PC-3 (cell line): ENCODE measurements at regions not wholly inside any gene's neighbourhood (a gene's known extent, or its start where the extent isn't known, plus 50 kb on each side); places are given as distances from the start of the nearest gene placed in this dataset.

Experiments used
- ATAC-seq: fragments of 200-7000 bp; cut with Tn5 transposase; 2 replicates; pipeline ENCODE4 v1.9.1; 2020; ENCODE audit warnings: mild to moderate bottlenecking, moderate library complexity
- BruUV-seq: library from RNA; stranded (reverse); fragments of 400-500 nt; replicated peaks from 2 replicates; lab custom pipeline; 2021; lab: Mats Ljungman, UMichigan
- CTCF ChIA-PET: fragments of 300-600 bp; sonication (Branson Sonifier 250); formaldehyde crosslinking; loops from one replicate; lab custom pipeline; 2022; ENCODE audit warnings: antibody characterized with exemption; lab: Charles Lee
- POLR2A ChIA-PET: fragments of 300-600 bp; sonication (Branson Sonifier 250); formaldehyde crosslinking; loops from one replicate; lab custom pipeline; 2022; ENCODE audit warnings: antibody characterized with exemption; ENCODE audit not compliant: unreplicated experiment; lab: Charles Lee
- DNase-seq: peaks from one replicate; pipeline ENCODE4 v3.0.0-alpha.2; 2015
- H2AFZ ChIP-seq: fragments of 300-600 bp; sonication (generic); 2 replicates; pipeline ENCODE4 v1.6.0; 2016; ENCODE audit warnings: antibody characterized with exemption, low read length
- H3F3A ChIP-seq: fragments of 300-600 bp; sonication (generic); one replicate; pipeline ENCODE4 v1.6.0; 2017; ENCODE audit warnings: antibody characterized with exemption, low read length, control low read depth, mild to moderate bottlenecking; ENCODE audit not compliant: unreplicated experiment
- H3K27ac ChIP-seq: fragments of 300-600 bp; sonication (generic); 2 replicates; pipeline ENCODE4 v1.5.1; 2016; ENCODE audit warnings: mild to moderate bottlenecking, low read length
- H3K27me3 ChIP-seq: fragments of 300-600 bp; sonication (generic); 2 replicates; pipeline ENCODE4 v1.6.1; 2016; ENCODE audit warnings: low read length, mixed read lengths
- H3K36me3 ChIP-seq: fragments of 300-600 bp; sonication (generic); 2 replicates; pipeline ENCODE4 v1.6.1; 2016; ENCODE audit warnings: low read depth, mixed run types, low read length, mixed read lengths
- H3K4me1 ChIP-seq: fragments of 300-600 bp; sonication (generic); 2 replicates; pipeline ENCODE4 v1.5.1; 2016; ENCODE audit warnings: low read length; ENCODE audit not compliant: insufficient read depth
- H3K4me2 ChIP-seq: fragments of 300-600 bp; sonication (generic); 2 replicates; pipeline ENCODE4 v1.6.0; 2016; ENCODE audit warnings: low read length
- H3K4me3 ChIP-seq: fragments of 300-600 bp; sonication (generic); 2 replicates; pipeline ENCODE4 v1.5.1; 2016; ENCODE audit warnings: mild to moderate bottlenecking, low read length, mixed read lengths
- H3K79me2 ChIP-seq: fragments of 300-600 bp; sonication (generic); 2 replicates; pipeline ENCODE4 v1.6.1; 2017; ENCODE audit warnings: low read length, mixed read lengths
- H3K9ac ChIP-seq: fragments of 300-600 bp; sonication (generic); 2 replicates; pipeline ENCODE4 v1.6.0; 2016; ENCODE audit warnings: mild to moderate bottlenecking, low read length
- H3K9me2 ChIP-seq: fragments of 300-600 bp; sonication (generic); replicated peaks from 2 replicates; pipeline ENCODE4 v1.6.1; 2016; ENCODE audit warnings: mixed run types, low read length, mixed read lengths
- H3K9me3 ChIP-seq: fragments of 300-600 bp; sonication (generic); 2 replicates; pipeline ENCODE4 v1.6.1; 2016; ENCODE audit warnings: low read length, mixed read lengths
- H4K20me1 ChIP-seq: fragments of 300-600 bp; sonication (generic); 2 replicates; pipeline ENCODE4 v1.6.1; 2016; ENCODE audit warnings: low read length, mixed read lengths
- CTCF ChIP-seq: fragments of 300-600 bp; sonication (generic); conservative IDR thresholded peaks from 2 replicates; pipeline ENCODE4 v1.5.1; 2017; ENCODE audit warnings: antibody characterized with exemption, low read depth, mild to moderate bottlenecking, low read length
- EZH2 ChIP-seq: fragments of 300-600 bp; sonication (generic); IDR thresholded peaks from one replicate; pipeline ENCODE4 v1.6.1; 2017; ENCODE audit warnings: antibody characterized with exemption, mild to moderate bottlenecking, low read length; ENCODE audit not compliant: unreplicated experiment
- EZH2phosphoT487 ChIP-seq: fragments of 300-600 bp; sonication (generic); IDR thresholded peaks from 2 replicates; pipeline ENCODE4 v1.6.1; 2018; ENCODE audit warnings: mild to moderate bottlenecking, antibody characterized with exemption, low read length, borderline replicate concordance
- intact Hi-C: fragments of 100-400 bp; cut with micrococcal nuclease; formaldehyde crosslinking; loops from 2 replicates; pipeline ENCODE4 v1.9.0; 2023

GRCh38 chr11:116643521-116643920 is 129.3 kb downstream of the BUD13 start:
- H3K9ac ChIP-seq = no peak overlapping the region
- H3K4me2 ChIP-seq = no peak overlapping the region
- BruUV-seq = no TSS peak
- DNase-seq (no peak), ATAC-seq (no peak)
- no peaks in the 10 kb centered on the region for H3K79me2 ChIP-seq
- no peaks in the 10 kb centered on the region for H3K9me3 ChIP-seq
- no peak for TF ChIP-seq EZH2phosphoT487
- TF ChIP-seq EZH2 = no peak
- intact Hi-C loops = loop anchor here (5.0 kb wide), 1 partner anchor 1306 kb away; no protein-coding TSS in a partner anchor
- ChIA-PET POLR2A (no interaction called here), CTCF (no interaction called here)
- no peaks in the 10 kb centered on the region for H3F3A ChIP-seq
- H2AFZ ChIP-seq = no peak overlapping the region
- H3K4me1 ChIP-seq = no peaks in the 10 kb centered on the region
- peaks cover 20% of the 10 kb centered on the region; the same call in 1 of the 2 replicates for H3K27me3 ChIP-seq
- no peaks in the 10 kb centered on the region for H3K36me3 ChIP-seq
- H3K9me2 ChIP-seq = no peaks in the 10 kb centered on the region
- H4K20me1 ChIP-seq = no peaks in the 10 kb centered on the region
- H3K4me3 ChIP-seq = no peak overlapping the region
- H3K27ac ChIP-seq = no peak overlapping the region

GRCh38 chr11:116642902-116643301 is 129.9 kb downstream of the BUD13 start:
- ChIA-PET CTCF (interaction anchor here (0.7 kb wide), 1 partner anchor 45 kb away, joined by 4 read pairs; no protein-coding TSS in a partner anchor), POLR2A (no interaction called here)
- DNase-seq = no peak
- no TSS peak for BruUV-seq
- Histone ChIP-seq H3K79me2 (no peaks in the 10 kb centered on the region), H3F3A (no peaks in the 10 kb centered on the region), H3K9ac (no peak overlapping the region), H3K4me2 (no peak overlapping the region), H3K27me3 (peaks cover 26% of the 10 kb centered on the region), H3K9me3 (no peaks in the 10 kb centered on the region), H4K20me1 (no peaks in the 10 kb centered on the region), H3K4me1 (no peaks in the 10 kb centered on the region), H3K36me3 (no peaks in the 10 kb centered on the region), H3K4me3 (no peak overlapping the region), H2AFZ (no peak overlapping the region), H3K9me2 (no peaks in the 10 kb centered on the region), H3K27ac (no peak overlapping the region)
- no peak for ATAC-seq
- TF ChIP-seq EZH2 (no peak), EZH2phosphoT487 (no peak), CTCF (no peak)
- intact Hi-C loops = loop anchor here (5.0 kb wide), 1 partner anchor 1306 kb away; no protein-coding TSS in a partner anchor

GRCh38 chr11:116642481-116642880 is 130.3 kb downstream of the BUD13 start:
- no peaks in the 10 kb centered on the region for H3K36me3 ChIP-seq
- H3K27me3 ChIP-seq = peaks cover 30% of the 10 kb centered on the region
- CTCF ChIA-PET = interaction anchor here (0.7 kb wide), 1 partner anchor 45 kb away, joined by 4 read pairs; no protein-coding TSS in a partner anchor
- H3K27ac ChIP-seq = no peak overlapping the region
- H4K20me1 ChIP-seq = no peaks in the 10 kb centered on the region
- H3K9ac ChIP-seq = no peak overlapping the region
- H3K79me2 ChIP-seq = no peaks in the 10 kb centered on the region
- DNase-seq = no peak
- H3K9me2 ChIP-seq = no peaks in the 10 kb centered on the region
- H3F3A ChIP-seq = no peaks in the 10 kb centered on the region
- no peaks in the 10 kb centered on the region for H3K9me3 ChIP-seq
- TF ChIP-seq CTCF = no peak
- TF ChIP-seq EZH2phosphoT487 = no peak
- no peak for TF ChIP-seq EZH2
- BruUV-seq = no TSS peak
- no peak overlapping the region for H3K4me2 ChIP-seq
- H2AFZ ChIP-seq = no peak overlapping the region
- intact Hi-C loops = loop anchor here (5.0 kb wide), 1 partner anchor 1305 kb away; no protein-coding TSS in a partner anchor
- ATAC-seq = no peak
- H3K4me1 ChIP-seq = no peaks in the 10 kb centered on the region
- H3K4me3 ChIP-seq = no peak overlapping the region
- POLR2A ChIA-PET = no interaction called here
